Keratinocyte (primary cell): ENCODE measurements at regions not wholly inside any gene's neighbourhood (a gene's known extent, or its start where the extent isn't known, plus 50 kb on each side); places are given as distances from the start of the nearest gene placed in this dataset.

Source experiments
- DNase-seq: peaks from one replicate; pipeline ENCODE4 v3.0.0-alpha.2; 2011; ENCODE audit warnings: low read depth, missing footprints, low spot score
- FAIRE-seq: peaks from 2 replicates; lab custom pipeline; 2011; peaks lifted over from hg19 to GRCh38; lab: Jason Lieb, UNC
- H2AFZ ChIP-seq: 2 replicates; pipeline ENCODE4 v1.6.0; 2012; ENCODE audit warnings: low read length, control low read depth, inconsistent platforms; ENCODE audit not compliant: control insufficient read depth
- H3K27ac ChIP-seq: 2 replicates; pipeline ENCODE4 v1.5.1; 2011; ENCODE audit warnings: low read length; ENCODE audit not compliant: control insufficient read depth, insufficient read depth
- H3K27me3 ChIP-seq: 3 replicates; pipeline ENCODE4 v1.6.0; 2011; ENCODE audit warnings: low read length; ENCODE audit not compliant: control insufficient read depth, insufficient read depth; ENCODE audit errors: extremely low read depth
- H3K36me3 ChIP-seq, 2 experiments: 2 replicates in 1 of 2; 3 replicates in 1 of 2; pipeline ENCODE4 v1.5.1; 2011; ENCODE audit warnings: low read length in 2 of 2, mild to moderate bottlenecking in 1 of 2; ENCODE audit not compliant: control insufficient read depth in 2 of 2, insufficient read depth in 2 of 2; ENCODE audit errors: extremely low read depth in 1 of 2
- H3K4me1 ChIP-seq: 3 replicates; pipeline ENCODE4 v1.5.1; 2011; ENCODE audit warnings: low read length; ENCODE audit not compliant: control insufficient read depth, insufficient read depth; ENCODE audit errors: extremely low read depth
- H3K4me2 ChIP-seq: 3 replicates; pipeline ENCODE4 v1.6.0; 2011; ENCODE audit warnings: low read depth, low read length; ENCODE audit not compliant: control insufficient read depth, insufficient read depth; ENCODE audit errors: extremely low read depth
- H3K4me3 ChIP-seq, 3 experiments: fragments of 200-600 bp in 1 of 3; sonication (generic) in 1 of 3; 2 replicates in 2 of 3; 3 replicates in 1 of 3; pipeline ENCODE4 v1.5.1; 2011 to 2016; ENCODE audit warnings: low read length in 3 of 3, mild to moderate bottlenecking in 3 of 3, control low read depth in 2 of 3, inconsistent platforms in 1 of 3, low read depth in 1 of 3, mixed read lengths in 1 of 3, mixed run types in 1 of 3, moderate library complexity in 1 of 3; ENCODE audit not compliant: control insufficient read depth in 2 of 3, insufficient read depth in 2 of 3; ENCODE audit errors: extremely low read depth in 1 of 3
- H3K79me2 ChIP-seq: 2 replicates; pipeline ENCODE4 v1.6.0; 2012; ENCODE audit warnings: low read length; ENCODE audit not compliant: control insufficient read depth, insufficient read depth
- H3K9ac ChIP-seq: 3 replicates; pipeline ENCODE4 v1.6.0; 2011; ENCODE audit warnings: low read length; ENCODE audit not compliant: control insufficient read depth, insufficient read depth; ENCODE audit errors: extremely low read depth
- H3K9me1 ChIP-seq: 3 replicates; pipeline ENCODE4 v1.6.0; 2011; ENCODE audit warnings: low read length; ENCODE audit not compliant: control insufficient read depth, insufficient read depth; ENCODE audit errors: extremely low read depth
- H3K9me3 ChIP-seq: 2 replicates; pipeline ENCODE4 v1.5.1; 2012; ENCODE audit warnings: low read depth, low read length; ENCODE audit not compliant: control insufficient read depth
- H4K20me1 ChIP-seq: 3 replicates; pipeline ENCODE4 v1.6.0; 2011; ENCODE audit warnings: low read length; ENCODE audit not compliant: control insufficient read depth, insufficient read depth; ENCODE audit errors: extremely low read depth
- CTCF ChIP-seq, 3 experiments: IDR thresholded peaks in 1 of 3; conservative IDR thresholded peaks in 1 of 3; optimal IDR thresholded peaks in 1 of 3; 2 replicates in 2 of 3; 3 replicates in 1 of 3; pipeline versions ENCODE3 to v1.5.1; 2011; ENCODE audit warnings: low read length in 3 of 3, mild to moderate bottlenecking in 3 of 3, moderate library complexity in 2 of 3, control low read depth in 1 of 3, inconsistent platforms in 1 of 3; ENCODE audit not compliant: insufficient read depth in 2 of 3; ENCODE audit errors: extremely low read depth in 1 of 3
- EZH2 ChIP-seq: IDR thresholded peaks from one replicate; pipeline ENCODE4 v1.6.1; 2012; ENCODE audit warnings: inconsistent platforms, mild to moderate bottlenecking, low read length, moderate library complexity
- dilution Hi-C: fragments of 300-500 bp; cut with MboI; formaldehyde crosslinking; loops from one replicate; pipeline ENCODE4 v1.7.0; 2020; ENCODE audit warnings: low sequenced_read_pairs; ENCODE audit not compliant: extremely low pct_ligation_motif_present

- dilution Hi-C loops, result no loop called here
- no peaks in the 10 kb centered on the region for H3K9me3 ChIP-seq
- no peak overlapping the region for H3K4me3 ChIP-seq
- no peaks in the 10 kb centered on the region for H3K4me1 ChIP-seq
- H3K27ac ChIP-seq, result no peak overlapping the region
- no peak for FAIRE-seq
- no peak for TF ChIP-seq CTCF (optimal IDR thresholded peaks at IDR 0.05 in 1 of 3, IDR thresholded peaks at IDR 0.05 in 1 of 3, conservative IDR thresholded peaks at IDR 0.05 in 1 of 3; ENCODE audit: extremely low read depth in 1 of 3, insufficient read depth in 2 of 3, low read length in 3 of 3)
- no peak for TF ChIP-seq EZH2
- H3K4me2 ChIP-seq, result no peak overlapping the region
- no peaks in the 10 kb centered on the region for H3K27me3 ChIP-seq
- H3K79me2 ChIP-seq, result no peaks in the 10 kb centered on the region
- no peak for DNase-seq
- no peaks in the 10 kb centered on the region for H3K9me1 ChIP-seq
- no peak overlapping the region for H3K9ac ChIP-seq
- no peaks in the 10 kb centered on the region for H4K20me1 ChIP-seq
- no peak overlapping the region for H2AFZ ChIP-seq
- H3K36me3 ChIP-seq, result no peaks in the 10 kb centered on the region
Observed at GRCh38 chr3:182172534-182172933, 460.8 kb downstream of the SOX2 start.

GRCh38 chr3:182178488-182179200, 466.9 kb downstream of the SOX2 start:
- no peak for DNase-seq
- H3K79me2 ChIP-seq, result no peaks in the 10 kb centered on the region
- no peak overlapping the region for H3K4me3 ChIP-seq
- H3K4me1 ChIP-seq, result peaks cover 14% of the 10 kb centered on the region
- no peak for TF ChIP-seq EZH2
- no peak for TF ChIP-seq CTCF (optimal IDR thresholded peaks at IDR 0.05 in 1 of 3, IDR thresholded peaks at IDR 0.05 in 1 of 3, conservative IDR thresholded peaks at IDR 0.05 in 1 of 3; ENCODE audit: extremely low read depth in 1 of 3, insufficient read depth in 2 of 3, low read length in 3 of 3)
- no peaks in the 10 kb centered on the region for H3K9me1 ChIP-seq
- H3K9ac ChIP-seq, result no peak overlapping the region
- no peaks in the 10 kb centered on the region for H3K9me3 ChIP-seq
- H3K4me2 ChIP-seq, result no peak overlapping the region
- no peaks in the 10 kb centered on the region for H3K36me3 ChIP-seq
- no peak overlapping the region for H3K27ac ChIP-seq
- H3K27me3 ChIP-seq, result no peaks in the 10 kb centered on the region
- no peaks in the 10 kb centered on the region for H4K20me1 ChIP-seq
- dilution Hi-C loops, result no loop called here
- no peak for FAIRE-seq
- H2AFZ ChIP-seq, result no peak overlapping the region
